HG02763 (cell line): ENCODE measurements at regions not wholly inside any gene's neighbourhood (a gene's known extent, or its start where the extent isn't known, plus 50 kb on each side); places are given as distances from the start of the nearest gene placed in this dataset.
A peak's percentile ranks its signal among the peaks of the same experiment; 100 is the strongest.

Source experiments
- ATAC-seq: cut with Tn5 transposase; IDR thresholded peaks from one replicate; pipeline ENCODE4 v1.9.1; 2021; ENCODE audit warnings: mild to moderate bottlenecking, moderate library complexity; ENCODE audit not compliant: unreplicated experiment

GRCh38 chr2:156099382-156099781, 233.1 kb downstream of the NR4A2 start:
- ATAC-seq, result no peak

GRCh38 chr2:156098506-156098905, 234.0 kb downstream of the NR4A2 start:
- no peak for ATAC-seq

- no peak for ATAC-seq
These were observed 243.9 kb downstream of the NR4A2 start for GRCh38 chr2:156088587-156088986.

GRCh38 chr2:156087875-156088274, 244.6 kb downstream of the NR4A2 start:
- ATAC-seq, result no peak

GRCh38 chr2:156083763-156084493, 248.6 kb downstream of the NR4A2 start:
- ATAC-seq, result no peak

GRCh38 chr2:156079845-156080244, 252.7 kb downstream of the NR4A2 start:
- no peak for ATAC-seq

- ATAC-seq, result no peak
These were observed 255.3 kb downstream of the NR4A2 start for GRCh38 chr2:156077041-156077742.

GRCh38 chr2:156065912-156066311, 266.6 kb downstream of the NR4A2 start:
- ATAC-seq, result no peak

- ATAC-seq, result no peak
These were observed 268.0 kb downstream of the NR4A2 start for GRCh38 chr2:156064540-156064939.

- ATAC-seq, result no peak
These were observed 274.9 kb downstream of the NR4A2 start for GRCh38 chr2:156057647-156058046.

- ATAC-seq, result no peak
These were observed 277.5 kb downstream of the NR4A2 start for GRCh38 chr2:156054983-156055382.

- no peak for ATAC-seq
These were observed 285.6 kb downstream of the NR4A2 start for GRCh38 chr2:156046900-156047299.

- ATAC-seq, result no peak
These were observed 289.6 kb downstream of the NR4A2 start for GRCh38 chr2:156042895-156043294.

- no peak for ATAC-seq
These were observed 294.5 kb downstream of the NR4A2 start for GRCh38 chr2:156038021-156038420.

GRCh38 chr2:156037482-156037881, 295.0 kb downstream of the NR4A2 start:
- no peak for ATAC-seq

GRCh38 chr2:156031121-156031520, 301.4 kb downstream of the NR4A2 start:
- no peak for ATAC-seq

GRCh38 chr2:156023229-156023869, 309.2 kb downstream of the NR4A2 start:
- ATAC-seq, result peak; percentile 45

- no peak for ATAC-seq
These were observed 311.1 kb downstream of the NR4A2 start for GRCh38 chr2:156021146-156022040.

- no peak for ATAC-seq
These were observed 313.2 kb downstream of the NR4A2 start for GRCh38 chr2:156019341-156019740.

- no peak for ATAC-seq
These were observed 315.1 kb downstream of the NR4A2 start for GRCh38 chr2:156017341-156017885.

GRCh38 chr2:156009293-156009692, 323.2 kb downstream of the NR4A2 start:
- ATAC-seq, result no peak
